Tibial nerve (tissue), 3 donors: ENCODE measurements at regions not wholly inside any gene's neighbourhood (a gene's known extent, or its start where the extent isn't known, plus 50 kb on each side); places are given as distances from the start of the nearest gene placed in this dataset.
"Not testable (repeated sequence)": the region's sequence is repeated elsewhere in the genome, so short reads cannot be mapped to it uniquely, and the experiment has no call there.

ENCODE experiments used
- EP300 ChIP-seq, 2 donors: sonication (generic); formaldehyde crosslinking; IDR thresholded peaks; one replicate each; pipeline ENCODE4 v1.6.1; 2017; ENCODE audit warnings: antibody characterized with exemption in 2 of 2, mild to moderate bottlenecking in 1 of 2
- POLR2A ChIP-seq, 2 donors: fragments of 450-650 bp; IDR thresholded peaks; one replicate each; pipeline ENCODE4 v1.6.1; 2017; ENCODE audit warnings: antibody characterized with exemption in 2 of 2, mild to moderate bottlenecking in 2 of 2, moderate library complexity in 2 of 2

DNA sequence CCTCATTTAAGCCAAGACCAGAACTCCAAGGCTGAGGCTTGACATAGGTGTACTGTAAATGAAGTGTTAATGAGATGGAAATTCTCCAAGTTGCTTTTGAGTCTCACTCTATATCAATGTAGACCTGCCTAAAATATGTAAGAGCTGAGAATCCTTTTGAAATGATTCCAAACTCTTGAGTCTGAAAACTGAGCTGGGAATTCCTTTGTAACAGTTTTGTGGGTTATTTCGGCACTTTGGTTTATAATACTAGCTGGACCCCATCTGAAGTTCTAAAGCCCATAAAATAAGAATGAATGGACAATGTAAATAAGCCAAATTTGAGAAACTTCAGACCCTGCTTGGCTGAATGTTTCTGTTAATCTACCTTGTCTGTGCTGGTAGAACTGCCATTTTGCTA lies 558.9 kb downstream of the TTLL7 start:
- not testable (repeated sequence) for TF ChIP-seq POLR2A, EP300 (IDR thresholded peaks at IDR 0.05)
